Activated CD4-positive, alpha-beta T cell treated with anti-CD3 and anti-CD28 coated beads for 24 hours (primary cell): ENCODE measurements at regions not wholly inside any gene's neighbourhood (a gene's known extent, or its start where the extent isn't known, plus 50 kb on each side); places are given as distances from the start of the nearest gene placed in this dataset.

Experiments
- DNase-seq, 2 donors: peaks; one replicate each; pipeline ENCODE4 v3.0.0-alpha.2; 2020; ENCODE audit warnings: low read depth in 2 of 2

GRCh38 chr20:23205611-23206041 lies 119.5 kb upstream of the CD93 start:
- no peak for DNase-seq

- DNase-seq = no peak
Measured at GRCh38 chr20:23205211-23205610, 119.1 kb upstream of the CD93 start.

GRCh38 chr20:23203951-23204730 lies 118.0 kb upstream of the CD93 start:
- no peak for DNase-seq

GRCh38 chr20:23203310-23203709 lies 117.2 kb upstream of the CD93 start:
- DNase-seq = no peak

GRCh38 chr20:23201658-23202057 lies 115.5 kb upstream of the CD93 start:
- DNase-seq = no peak

- DNase-seq = no peak
Measured at GRCh38 chr20:23200914-23201313, 114.8 kb upstream of the CD93 start.

- DNase-seq = no peak
Measured at GRCh38 chr20:23200413-23200812, 114.3 kb upstream of the CD93 start.

- DNase-seq = no peak
Measured at GRCh38 chr20:23199356-23199755, 113.2 kb upstream of the CD93 start.

GRCh38 chr20:23198815-23199214 lies 112.7 kb upstream of the CD93 start:
- DNase-seq = no peak

GRCh38 chr20:23197836-23198235 lies 111.7 kb upstream of the CD93 start:
- DNase-seq = no peak

GRCh38 chr20:23195636-23196035 lies 109.5 kb upstream of the CD93 start:
- no peak for DNase-seq

GRCh38 chr20:23193801-23194384 lies 107.8 kb upstream of the CD93 start:
- DNase-seq = no peak

GRCh38 chr20:23192469-23192868 lies 106.3 kb upstream of the CD93 start:
- no peak for DNase-seq

- no peak for DNase-seq
Measured at GRCh38 chr20:23190557-23190956, 104.4 kb upstream of the CD93 start.

- DNase-seq = no peak
Measured at GRCh38 chr20:23189854-23190253, 103.7 kb upstream of the CD93 start.

GRCh38 chr20:23189341-23189740 lies 103.2 kb upstream of the CD93 start:
- DNase-seq = no peak

- no peak for DNase-seq
Measured at GRCh38 chr20:23188377-23189169, 102.4 kb upstream of the CD93 start.

- no peak for DNase-seq
Measured at GRCh38 chr20:23187751-23188150, 101.6 kb upstream of the CD93 start.

GRCh38 chr20:23186808-23187207 lies 100.7 kb upstream of the CD93 start:
- DNase-seq = no peak

- no peak for DNase-seq
Measured at GRCh38 chr20:23180451-23180921, 94.4 kb upstream of the CD93 start.

GRCh38 chr20:23179766-23180403 lies 93.8 kb upstream of the CD93 start:
- no peak for DNase-seq

GRCh38 chr20:23178806-23179205 lies 92.7 kb upstream of the CD93 start:
- DNase-seq = no peak
